ENCODE measurements at regions not wholly inside any gene's neighbourhood (a gene's known extent, or its start where the extent isn't known, plus 50 kb on each side); places are given as distances from the start of the nearest gene placed in this dataset.

- intact Hi-C loops (cut with micrococcal nuclease): no loop called here
- Histone ChIP-seq H4K20me1 (ENCODE audit: insufficient read depth, low read length) (no peaks in the 10 kb centered on the region), H3K27ac (ENCODE audit: low read depth in 1 of 2, low read length in 2 of 2) (no peak overlapping the region), H3K4me3 (replicated peaks in 1 of 3; ENCODE audit: low read depth in 2 of 3, low read length in 3 of 3) (no peak overlapping the region), H3K36me3 (replicated peaks in 1 of 2; ENCODE audit: control insufficient read depth in 1 of 2, insufficient read depth in 2 of 2, low read length in 2 of 2) (no peaks in the 10 kb centered on the region), H3K27me3 (ENCODE audit: control insufficient read depth in 2 of 2, insufficient read depth in 2 of 2, low read length in 2 of 2) (peaks cover 0 to 2% of the 10 kb centered on the region in 2 donors), H2AFZ (ENCODE audit: insufficient read depth, low read depth, low read length, poor library complexity, severe bottlenecking) (no peak overlapping the region), H3K4me2 (replicated peaks; ENCODE audit: extremely low read depth, low read length, poor library complexity, severe bottlenecking) (no peak overlapping the region), H3K9me3 (replicated peaks in 1 of 2; ENCODE audit: control insufficient read depth in 1 of 2, insufficient read depth in 1 of 2, low read length in 2 of 2) (no peaks in the 10 kb centered on the region), H3K79me2 (ENCODE audit: insufficient read depth, low read length) (no peaks in the 10 kb centered on the region), H3K9ac (ENCODE audit: insufficient read depth, low read length, poor library complexity, severe bottlenecking) (no peak overlapping the region), H3K4me1 (ENCODE audit: control insufficient read depth in 1 of 2, insufficient read depth in 2 of 2, low read length in 2 of 2) (peaks cover 40% of the 10 kb centered on the region in 2 donors)
- 92% methylated on average over 3 of the region's 4 CpGs for WGBS (ENCODE audit: insufficient coverage)
- peak overlapping the region in 1 of 2 donors; percentile 63 for H3K4me3 Mint-ChIP-seq
- H3K9me3 Mint-ChIP-seq: peaks cover 0 to 5% (median 0%) of the 10 kb centered on the region in 7 donors
- H3K27ac Mint-ChIP-seq: peak overlapping the region in 1 of 7 donors; percentile 30
- H3K36me3 Mint-ChIP-seq: peaks cover 0 to 8% of the 10 kb centered on the region in 2 donors
- peaks cover 7 to 17% (median 11%) of the 10 kb centered on the region in 3 donors for H3K27me3 Mint-ChIP-seq (ENCODE audit: low read depth in 3 of 3)
- TF ChIP-seq CTCF (IDR thresholded peaks at IDR 0.05): no peak
- no peak for DNase-seq
- H3K4me1 Mint-ChIP-seq: peaks cover 42% of the 10 kb centered on the region
Observed at GRCh38 chr20:6698723-6699122, 68.8 kb upstream of the BMP2 start.

GRCh38 chr20:6698056-6698455, 69.4 kb upstream of the BMP2 start:
- no peak for DNase-seq
- no peaks in the 10 kb centered on the region for H3K9me3 ChIP-seq (replicated peaks in 1 of 2; ENCODE audit: control insufficient read depth in 1 of 2, insufficient read depth in 1 of 2, low read length in 2 of 2)
- H3K4me3 ChIP-seq (replicated peaks in 1 of 3; ENCODE audit: low read depth in 2 of 3, low read length in 3 of 3): no peak overlapping the region
- H3K36me3 ChIP-seq (replicated peaks in 1 of 2; ENCODE audit: control insufficient read depth in 1 of 2, insufficient read depth in 2 of 2, low read length in 2 of 2): no peaks in the 10 kb centered on the region
- no peaks in the 10 kb centered on the region for H4K20me1 ChIP-seq (ENCODE audit: insufficient read depth, low read length)
- H3K27me3 ChIP-seq (ENCODE audit: control insufficient read depth in 2 of 2, insufficient read depth in 2 of 2, low read length in 2 of 2): peaks cover 0 to 2% of the 10 kb centered on the region in 2 donors
- peaks cover 7 to 17% (median 11%) of the 10 kb centered on the region in 3 donors for H3K27me3 Mint-ChIP-seq (ENCODE audit: low read depth in 3 of 3)
- TF ChIP-seq CTCF (IDR thresholded peaks at IDR 0.05): no peak
- no peak overlapping the region for H3K27ac ChIP-seq (ENCODE audit: low read depth in 1 of 2, low read length in 2 of 2)
- no peak overlapping the region for H2AFZ ChIP-seq (ENCODE audit: insufficient read depth, low read depth, low read length, poor library complexity, severe bottlenecking)
- peaks cover 41% of the 10 kb centered on the region for H3K4me1 Mint-ChIP-seq
- H3K36me3 Mint-ChIP-seq: peaks cover 0 to 8% of the 10 kb centered on the region in 2 donors
- no peaks in the 10 kb centered on the region for H3K79me2 ChIP-seq (ENCODE audit: insufficient read depth, low read length)
- peaks cover 0 to 5% (median 0%) of the 10 kb centered on the region in 7 donors for H3K9me3 Mint-ChIP-seq
- 94% methylated on average over 4 of the region's 6 CpGs for WGBS (ENCODE audit: insufficient coverage)
- H3K27ac Mint-ChIP-seq: peak overlapping the region in 1 of 7 donors; percentile 58
- intact Hi-C loops (cut with micrococcal nuclease): no loop called here
- H3K9ac ChIP-seq (ENCODE audit: insufficient read depth, low read length, poor library complexity, severe bottlenecking): no peak overlapping the region
- H3K4me1 ChIP-seq (ENCODE audit: control insufficient read depth in 1 of 2, insufficient read depth in 2 of 2, low read length in 2 of 2): peaks cover 40% of the 10 kb centered on the region in 2 donors
- no peak overlapping the region for H3K4me2 ChIP-seq (replicated peaks; ENCODE audit: extremely low read depth, low read length, poor library complexity, severe bottlenecking)
- H3K4me3 Mint-ChIP-seq: no peak overlapping the region

Measured in CD14-positive monocyte (primary cell).